ENCODE measurements at regions not wholly inside any gene's neighbourhood (a gene's known extent, or its start where the extent isn't known, plus 50 kb on each side); places are given as distances from the start of the nearest gene placed in this dataset.

- no peak overlapping the region for H3K4me3 ChIP-seq
- H3K27me3 ChIP-seq, result no peaks in the 10 kb centered on the region
- no peaks in the 10 kb centered on the region for H3K9me3 ChIP-seq
- H3K36me3 ChIP-seq, result no peaks in the 10 kb centered on the region
- peaks cover 0 to 3% of the 10 kb centered on the region in 2 donors for H3K4me1 ChIP-seq
- no peak overlapping the region for H3K27ac ChIP-seq
- TF ChIP-seq POLR2A (IDR thresholded peaks at IDR 0.05), result no peak
- TF ChIP-seq CTCF (IDR thresholded peaks at IDR 0.05), result no peak
- intact Hi-C loops (cut with DNase I; ENCODE audit: low total_unique reads), result no loop called here
- DNase-seq, result no peak
Observed at GRCh38 chr4:151471728-151472127, 62.8 kb downstream of the FHIP1A start.

GRCh38 chr4:151472297-151472696 is 63.3 kb downstream of the FHIP1A start:
- TF ChIP-seq CTCF (IDR thresholded peaks at IDR 0.05) (no peak), POLR2A (IDR thresholded peaks at IDR 0.05) (no peak)
- intact Hi-C loops (cut with DNase I; ENCODE audit: low total_unique reads), result no loop called here
- peak overlapping the region in 1 of 2 donors; percentile 9 for H3K27ac ChIP-seq
- H3K9me3 ChIP-seq, result no peaks in the 10 kb centered on the region
- H3K4me3 ChIP-seq, result no peak overlapping the region
- no peaks in the 10 kb centered on the region for H3K27me3 ChIP-seq
- DNase-seq, result no peak
- peaks cover 0 to 3% of the 10 kb centered on the region in 2 donors for H3K4me1 ChIP-seq
- no peaks in the 10 kb centered on the region for H3K36me3 ChIP-seq

GRCh38 chr4:151472711-151473110 is 63.7 kb downstream of the FHIP1A start:
- Histone ChIP-seq H3K36me3 (no peaks in the 10 kb centered on the region), H3K27me3 (no peaks in the 10 kb centered on the region), H3K27ac (peak overlapping the region in 1 of 2 donors; percentile 9), H3K4me1 (peaks cover 0 to 3% of the 10 kb centered on the region in 2 donors), H3K4me3 (no peak overlapping the region), H3K9me3 (no peaks in the 10 kb centered on the region)
- intact Hi-C loops (cut with DNase I; ENCODE audit: low total_unique reads), result no loop called here
- TF ChIP-seq CTCF (IDR thresholded peaks at IDR 0.05) (no peak), POLR2A (IDR thresholded peaks at IDR 0.05) (no peak)
- no peak for DNase-seq

GRCh38 chr4:151473521-151474097 is 64.6 kb downstream of the FHIP1A start:
- no peak overlapping the region for H3K4me3 ChIP-seq
- H3K27me3 ChIP-seq, result no peaks in the 10 kb centered on the region
- no peaks in the 10 kb centered on the region for H3K9me3 ChIP-seq
- DNase-seq, result no peak
- no peaks in the 10 kb centered on the region for H3K36me3 ChIP-seq
- H3K27ac ChIP-seq, result peak overlapping the region in 1 of 2 donors; percentile 9
- peaks cover 0 to 3% of the 10 kb centered on the region in 2 donors for H3K4me1 ChIP-seq
- intact Hi-C loops (cut with DNase I; ENCODE audit: low total_unique reads), result no loop called here
- TF ChIP-seq POLR2A (IDR thresholded peaks at IDR 0.05) (no peak), CTCF (IDR thresholded peaks at IDR 0.05) (no peak)

- H3K27ac ChIP-seq, result no peak overlapping the region
- TF ChIP-seq POLR2A (IDR thresholded peaks at IDR 0.05), result no peak
- TF ChIP-seq CTCF (IDR thresholded peaks at IDR 0.05), result no peak
- H3K27me3 ChIP-seq, result no peaks in the 10 kb centered on the region
- intact Hi-C loops (cut with DNase I; ENCODE audit: low total_unique reads), result no loop called here
- H3K4me1 ChIP-seq, result no peaks in the 10 kb centered on the region
- DNase-seq, result no peak
- no peak overlapping the region for H3K4me3 ChIP-seq
- no peaks in the 10 kb centered on the region for H3K36me3 ChIP-seq
- no peaks in the 10 kb centered on the region for H3K9me3 ChIP-seq
Observed at GRCh38 chr4:151475035-151475714, 66.2 kb downstream of the FHIP1A start.
